Left ventricle myocardium inferior (tissue), 1 donor: ENCODE measurements at regions not wholly inside any gene's neighbourhood (a gene's known extent, or its start where the extent isn't known, plus 50 kb on each side); places are given as distances from the start of the nearest gene placed in this dataset.

Experiments used
- DNase-seq: peaks from one replicate; pipeline ENCODE4 v3.0.0-alpha.2; 2020
- H3K27ac ChIP-seq: fragments of 200-600 bp; replicated peaks from 2 replicates; pipeline ENCODE4 v1.8.0; 2021
- H3K27me3 ChIP-seq: fragments of 200-600 bp; 2 replicates; pipeline ENCODE4 v1.8.0; 2021; ENCODE audit warnings: low read depth
- H3K36me3 ChIP-seq: fragments of 200-600 bp; 2 replicates; pipeline ENCODE4 v1.8.0; 2021
- H3K4me1 ChIP-seq: fragments of 200-600 bp; 2 replicates; pipeline ENCODE4 v1.8.0; 2021
- H3K4me3 ChIP-seq: fragments of 200-600 bp; 2 replicates; pipeline ENCODE4 v1.8.0; 2021; ENCODE audit warnings: mild to moderate bottlenecking, moderate library complexity
- H3K9me3 ChIP-seq: fragments of 200-600 bp; replicated peaks from 2 replicates; pipeline ENCODE4 v1.8.0; 2021
- intact Hi-C: fragments of 100-400 bp; cut with micrococcal nuclease; formaldehyde crosslinking; loops from one replicate; pipeline ENCODE4 v1.11.0; 2022
- TF ChIP-seq, protein P1 (sequence below): fragments of 200-600 bp; IDR thresholded peaks from 2 replicates; pipeline ENCODE4 v1.8.0; 2021; ENCODE audit warnings: antibody characterized with exemption, mild to moderate bottlenecking, borderline replicate concordance
- donor health status: DM: no; HTN: yes; CAD: no; lungs with severe emphysema.

GRCh38 chr5:86439593-86440110, 178.1 kb upstream of the COX7C start:
- intact Hi-C loops: no loop called here
- Histone ChIP-seq H3K27ac (no peak overlapping the region), H3K9me3 (no peaks in the 10 kb centered on the region), H3K27me3 (no peaks in the 10 kb centered on the region), H3K36me3 (no peaks in the 10 kb centered on the region), H3K4me3 (no peak overlapping the region), H3K4me1 (no peaks in the 10 kb centered on the region)
- TF ChIP-seq, protein P1, sequence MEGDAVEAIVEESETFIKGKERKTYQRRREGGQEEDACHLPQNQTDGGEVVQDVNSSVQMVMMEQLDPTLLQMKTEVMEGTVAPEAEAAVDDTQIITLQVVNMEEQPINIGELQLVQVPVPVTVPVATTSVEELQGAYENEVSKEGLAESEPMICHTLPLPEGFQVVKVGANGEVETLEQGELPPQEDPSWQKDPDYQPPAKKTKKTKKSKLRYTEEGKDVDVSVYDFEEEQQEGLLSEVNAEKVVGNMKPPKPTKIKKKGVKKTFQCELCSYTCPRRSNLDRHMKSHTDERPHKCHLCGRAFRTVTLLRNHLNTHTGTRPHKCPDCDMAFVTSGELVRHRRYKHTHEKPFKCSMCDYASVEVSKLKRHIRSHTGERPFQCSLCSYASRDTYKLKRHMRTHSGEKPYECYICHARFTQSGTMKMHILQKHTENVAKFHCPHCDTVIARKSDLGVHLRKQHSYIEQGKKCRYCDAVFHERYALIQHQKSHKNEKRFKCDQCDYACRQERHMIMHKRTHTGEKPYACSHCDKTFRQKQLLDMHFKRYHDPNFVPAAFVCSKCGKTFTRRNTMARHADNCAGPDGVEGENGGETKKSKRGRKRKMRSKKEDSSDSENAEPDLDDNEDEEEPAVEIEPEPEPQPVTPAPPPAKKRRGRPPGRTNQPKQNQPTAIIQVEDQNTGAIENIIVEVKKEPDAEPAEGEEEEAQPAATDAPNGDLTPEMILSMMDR: no peak
- no peak for DNase-seq

- intact Hi-C loops: no loop called here
- Histone ChIP-seq H3K4me1 (no peaks in the 10 kb centered on the region), H3K27me3 (no peaks in the 10 kb centered on the region), H3K27ac (no peak overlapping the region), H3K36me3 (no peaks in the 10 kb centered on the region), H3K4me3 (no peak overlapping the region), H3K9me3 (no peaks in the 10 kb centered on the region)
- TF ChIP-seq, protein P1: no peak
- DNase-seq: no peak
Measured at GRCh38 chr5:86442036-86442745, 175.6 kb upstream of the COX7C start.

GRCh38 chr5:86447362-86447761, 170.4 kb upstream of the COX7C start:
- DNase-seq: no peak
- H3K9me3 ChIP-seq: no peaks in the 10 kb centered on the region
- no peaks in the 10 kb centered on the region for H3K27me3 ChIP-seq
- TF ChIP-seq, protein P1: no peak
- H3K27ac ChIP-seq: no peak overlapping the region
- intact Hi-C loops: no loop called here
- H3K4me1 ChIP-seq: no peaks in the 10 kb centered on the region
- H3K36me3 ChIP-seq: no peaks in the 10 kb centered on the region
- no peak overlapping the region for H3K4me3 ChIP-seq

- intact Hi-C loops: no loop called here
- DNase-seq: no peak
- peaks cover 16% of the 10 kb centered on the region for H3K9me3 ChIP-seq
- H3K27ac ChIP-seq: no peak overlapping the region
- TF ChIP-seq, protein P1: no peak
- H3K4me1 ChIP-seq: no peaks in the 10 kb centered on the region
- H3K36me3 ChIP-seq: no peaks in the 10 kb centered on the region
- no peaks in the 10 kb centered on the region for H3K27me3 ChIP-seq
- no peak overlapping the region for H3K4me3 ChIP-seq
Measured at GRCh38 chr5:86452251-86452650, 165.5 kb upstream of the COX7C start.

DNA sequence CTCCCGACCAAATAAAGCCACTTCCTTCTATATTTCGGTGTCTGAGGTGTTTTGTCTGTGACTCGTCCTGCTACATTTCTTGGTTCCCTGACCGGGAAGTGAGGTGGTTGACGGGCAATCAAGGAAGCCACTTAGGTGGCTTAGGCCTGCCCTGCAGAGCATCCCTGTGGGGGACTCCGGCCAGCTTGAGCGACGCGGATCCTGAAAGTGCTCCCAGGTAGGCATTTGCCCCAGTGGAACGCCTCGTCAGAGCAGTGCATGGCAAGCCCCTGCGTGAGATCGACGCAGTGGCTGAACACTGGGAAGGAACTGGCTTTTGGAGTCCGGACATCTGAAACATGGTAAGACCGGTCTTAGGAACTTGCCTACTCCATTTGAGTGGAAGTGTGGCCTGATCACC, 157.2 kb upstream of the COX7C start:
- Histone ChIP-seq H3K27ac (no peak overlapping the region), H3K27me3 (no peaks in the 10 kb centered on the region), H3K36me3 (no peaks in the 10 kb centered on the region), H3K4me1 (peaks cover 3% of the 10 kb centered on the region), H3K9me3 (peaks cover 45% of the 10 kb centered on the region), H3K4me3 (no peak overlapping the region)
- intact Hi-C loops: no loop called here
- DNase-seq: no peak
- TF ChIP-seq, protein P1: no peak
